MG63 (cell line): ENCODE measurements at regions not wholly inside any gene's neighbourhood (a gene's known extent, or its start where the extent isn't known, plus 50 kb on each side); places are given as distances from the start of the nearest gene placed in this dataset.
"Not testable (repeated sequence)": the region's sequence is repeated elsewhere in the genome, so short reads cannot be mapped to it uniquely, and the experiment has no call there.

ENCODE experiments used
- DNase-seq: peaks from one replicate; pipeline ENCODE4 v3.0.0-alpha.2; 2020
- H3K27me3 ChIP-seq: fragments of 250-450 bp; sonication (Bioruptor Pico); 2 replicates; pipeline ENCODE4 v1.5.1; 2020; ENCODE audit warnings: mild to moderate bottlenecking, moderate library complexity
- H3K36me3 ChIP-seq: fragments of 250-450 bp; sonication (Bioruptor Pico); 2 replicates; pipeline ENCODE4 v1.5.1; 2020; ENCODE audit warnings: mild to moderate bottlenecking, moderate library complexity
- H3K4me3 ChIP-seq: fragments of 250-450 bp; sonication (Bioruptor Pico); 2 replicates; pipeline ENCODE4 v1.5.1; 2020; ENCODE audit warnings: mild to moderate bottlenecking, moderate library complexity
- H3K9me3 ChIP-seq: fragments of 250-450 bp; sonication (Bioruptor Pico); 2 replicates; pipeline ENCODE4 v1.5.1; 2020; ENCODE audit warnings: mild to moderate bottlenecking, moderate library complexity

GRCh38 chr1:169027607-169028320 is 78.7 kb upstream of the ATP1B1 start:
- no peaks in the 10 kb centered on the region for H3K27me3 ChIP-seq

DNA sequence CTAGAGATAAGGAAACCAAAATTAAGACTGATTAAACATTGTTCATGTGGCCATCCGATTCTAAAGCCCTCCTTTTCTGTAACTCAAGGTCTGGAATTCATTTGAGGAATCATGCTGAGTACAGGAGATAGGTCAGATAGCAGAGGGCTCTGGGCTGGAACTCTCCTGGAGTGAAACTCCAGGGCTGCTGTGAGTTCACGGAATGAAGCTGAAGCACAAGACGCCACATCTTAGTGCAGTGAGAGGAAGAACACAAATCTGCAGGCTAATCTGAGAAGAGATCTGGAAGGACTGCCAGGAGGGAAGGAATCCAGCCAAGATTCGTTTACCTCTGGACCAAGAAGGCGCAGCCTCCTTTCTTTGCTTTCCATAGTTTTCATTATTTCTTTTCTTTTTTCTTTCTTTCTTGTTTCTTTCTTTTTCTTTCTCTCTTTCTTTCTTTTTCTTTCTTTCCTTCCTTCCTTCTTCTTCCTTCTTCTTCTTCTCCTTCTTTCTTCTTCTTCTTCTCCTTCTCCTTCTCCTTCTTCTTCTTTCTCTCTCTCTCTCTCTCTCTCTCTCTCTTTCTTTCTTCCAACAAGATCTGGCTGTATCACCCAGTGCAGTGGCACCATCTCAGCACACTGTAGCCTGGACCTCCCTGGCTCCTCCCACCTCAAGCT is 74.8 kb upstream of the ATP1B1 start:
- DNase-seq = no peak

More at GRCh38 chr1:169027607-169028320, 78.7 kb upstream of the ATP1B1 start:
- H3K4me3 ChIP-seq = no peak overlapping the region
- no peak for DNase-seq
- H3K9me3 ChIP-seq = no peaks in the 10 kb centered on the region
- H3K36me3 ChIP-seq = no peaks in the 10 kb centered on the region

DNA sequence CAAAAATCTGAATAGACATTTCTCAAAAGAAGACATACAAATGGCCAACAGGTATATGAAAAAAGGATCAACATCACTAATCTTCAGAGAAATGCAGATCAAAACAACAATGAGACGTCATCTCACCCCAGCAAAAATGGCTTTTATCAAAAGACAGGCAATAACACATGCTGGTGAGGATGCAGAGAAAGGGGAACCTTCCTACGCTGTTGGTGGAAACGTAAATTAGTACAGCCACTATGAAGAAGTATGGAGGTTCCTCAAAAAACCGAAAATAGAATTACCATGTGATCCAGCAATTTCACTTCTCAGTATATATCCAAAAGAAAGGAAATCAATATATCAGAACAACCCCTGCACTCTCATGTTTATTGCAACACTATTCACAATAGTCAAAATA is 65.1 kb upstream of the ATP1B1 start:
- H3K36me3 ChIP-seq = no peaks in the 10 kb centered on the region
- H3K4me3 ChIP-seq = no peak overlapping the region
- no peaks in the 10 kb centered on the region for H3K9me3 ChIP-seq

More for the DNA sequence above, 74.8 kb upstream of the ATP1B1 start:
- H3K27me3 ChIP-seq = no peaks in the 10 kb centered on the region
- H3K36me3 ChIP-seq = no peaks in the 10 kb centered on the region
- no peaks in the 10 kb centered on the region for H3K9me3 ChIP-seq
- H3K4me3 ChIP-seq = no peak overlapping the region

GRCh38 chr1:169042377-169042776 is 64.1 kb upstream of the ATP1B1 start:
- Histone ChIP-seq H3K4me3 (no peak overlapping the region), H3K27me3 (no peaks in the 10 kb centered on the region), H3K9me3 (no peaks in the 10 kb centered on the region), H3K36me3 (no peaks in the 10 kb centered on the region)
- DNase-seq = no peak

More for the DNA sequence above, 65.1 kb upstream of the ATP1B1 start:
- no peaks in the 10 kb centered on the region for H3K27me3 ChIP-seq
- no peak for DNase-seq

GRCh38 chr1:169043823-169044222 is 62.7 kb upstream of the ATP1B1 start:
- no peak for DNase-seq
- no peaks in the 10 kb centered on the region for H3K36me3 ChIP-seq
- H3K4me3 ChIP-seq = no peak overlapping the region
- no peaks in the 10 kb centered on the region for H3K27me3 ChIP-seq
- H3K9me3 ChIP-seq = no peaks in the 10 kb centered on the region

- no peak for DNase-seq
- Histone ChIP-seq H3K4me3 (no peak overlapping the region), H3K9me3 (no peaks in the 10 kb centered on the region), H3K36me3 (no peaks in the 10 kb centered on the region), H3K27me3 (no peaks in the 10 kb centered on the region)
These were observed 62.2 kb upstream of the ATP1B1 start for GRCh38 chr1:169044296-169044695.

- no peaks in the 10 kb centered on the region for H3K9me3 ChIP-seq
- H3K4me3 ChIP-seq = no peak overlapping the region
- no peaks in the 10 kb centered on the region for H3K36me3 ChIP-seq
- DNase-seq = no peak
- H3K27me3 ChIP-seq = 0 out of 2 replicates have a peak, but pooled peaks cover 1% of the 10 kb centered on the region
These were observed 61.5 kb upstream of the ATP1B1 start for GRCh38 chr1:169044971-169045370.

- Histone ChIP-seq H3K36me3 (no peaks in the 10 kb centered on the region), H3K9me3 (no peaks in the 10 kb centered on the region), H3K4me3 (no peak overlapping the region), H3K27me3 (0 out of 2 replicates have a peak, but pooled peaks cover 4% of the 10 kb centered on the region)
- DNase-seq = no peak
These were observed 59.8 kb upstream of the ATP1B1 start for GRCh38 chr1:169046671-169047070.

- 0 out of 2 replicates have a peak, but pooled peaks cover 4% of the 10 kb centered on the region for H3K27me3 ChIP-seq
- no peak overlapping the region for H3K4me3 ChIP-seq
- no peaks in the 10 kb centered on the region for H3K36me3 ChIP-seq
- H3K9me3 ChIP-seq = no peaks in the 10 kb centered on the region
- no peak for DNase-seq
These were observed 59.4 kb upstream of the ATP1B1 start for GRCh38 chr1:169047074-169047473.

DNA sequence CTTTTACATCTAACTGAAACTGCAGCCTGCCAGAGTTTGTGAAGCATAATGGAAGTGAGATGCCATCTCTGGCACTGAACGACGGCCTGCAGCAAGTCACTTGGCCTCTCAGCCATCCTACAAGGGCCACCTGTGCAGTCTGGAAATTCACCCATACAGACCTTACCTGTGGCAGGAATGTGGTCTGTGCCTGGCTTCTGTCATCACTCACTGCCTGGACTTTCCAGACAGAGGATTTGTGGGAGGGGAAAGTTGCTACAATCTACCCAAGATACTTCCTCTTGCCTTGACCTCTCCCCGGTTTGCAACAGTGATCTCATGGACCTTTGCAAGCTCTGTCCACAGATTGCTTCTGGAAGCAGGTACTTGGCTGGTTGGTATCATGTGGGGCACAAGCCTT is 58.4 kb upstream of the ATP1B1 start:
- Histone ChIP-seq H3K27me3 (0 out of 2 replicates have a peak, but pooled peaks cover 4% of the 10 kb centered on the region), H3K36me3 (no peaks in the 10 kb centered on the region), H3K9me3 (no peaks in the 10 kb centered on the region), H3K4me3 (no peak overlapping the region)
- no peak for DNase-seq

- Histone ChIP-seq H3K36me3 (no peaks in the 10 kb centered on the region), H3K27me3 (0 out of 2 replicates have a peak, but pooled peaks cover 4% of the 10 kb centered on the region), H3K4me3 (no peak overlapping the region), H3K9me3 (no peaks in the 10 kb centered on the region)
- no peak for DNase-seq
These were observed 57.1 kb upstream of the ATP1B1 start for GRCh38 chr1:169049258-169049938.

- no peak for DNase-seq
- no peaks in the 10 kb centered on the region for H3K9me3 ChIP-seq
- H3K36me3 ChIP-seq = no peaks in the 10 kb centered on the region
- 0 out of 2 replicates have a peak, but pooled peaks cover 4% of the 10 kb centered on the region for H3K27me3 ChIP-seq
- H3K4me3 ChIP-seq = no peak overlapping the region
These were observed 55.3 kb upstream of the ATP1B1 start for GRCh38 chr1:169051171-169051570.

DNA sequence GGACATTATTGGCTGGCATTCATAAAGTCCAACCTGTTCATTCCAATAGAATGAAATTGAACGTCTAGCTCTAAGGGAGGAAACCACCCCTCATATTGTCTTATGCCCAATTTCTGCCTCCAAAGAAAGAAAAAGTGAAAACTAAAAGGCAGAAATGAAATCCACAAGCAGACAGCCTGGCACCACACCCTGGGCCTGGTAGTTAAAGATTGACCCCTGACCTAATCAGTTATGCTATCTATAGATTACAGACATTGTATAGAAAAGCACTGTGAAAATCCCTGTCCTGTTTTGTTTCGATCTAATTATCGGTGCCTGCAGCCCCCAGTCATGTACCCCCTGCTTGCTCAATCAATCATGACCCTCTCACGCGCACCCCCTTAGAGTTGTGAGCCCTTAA is 54.3 kb upstream of the ATP1B1 start:
- DNase-seq, H3K27me3 ChIP-seq, H3K4me3 ChIP-seq, H3K9me3 ChIP-seq, H3K36me3 ChIP-seq: not testable (repeated sequence)

GRCh38 chr1:169052727-169053126 is 53.8 kb upstream of the ATP1B1 start:
- H3K4me3 ChIP-seq = no peak overlapping the region
- no peak for DNase-seq

GRCh38 chr1:169053196-169053595 is 53.3 kb upstream of the ATP1B1 start:
- Histone ChIP-seq H3K9me3 (no peaks in the 10 kb centered on the region), H3K27me3 (0 out of 2 replicates have a peak, but pooled peaks cover 5% of the 10 kb centered on the region), H3K4me3 (no peak overlapping the region), H3K36me3 (no peaks in the 10 kb centered on the region)
- DNase-seq = no peak

More at GRCh38 chr1:169052727-169053126, 53.8 kb upstream of the ATP1B1 start:
- H3K27me3 ChIP-seq = 0 out of 2 replicates have a peak, but pooled peaks cover 4% of the 10 kb centered on the region
- no peaks in the 10 kb centered on the region for H3K36me3 ChIP-seq
- H3K9me3 ChIP-seq = no peaks in the 10 kb centered on the region
